GM12873 (cell line): ENCODE measurements at regions not wholly inside any gene's neighbourhood (a gene's known extent, or its start where the extent isn't known, plus 50 kb on each side); places are given as distances from the start of the nearest gene placed in this dataset.

Source experiments
- CTCF ChIP-seq: IDR thresholded peaks from 2 replicates; pipeline ENCODE4 v1.5.1; 2012; ENCODE audit warnings: low read depth, mild to moderate bottlenecking, moderate library complexity, low read length, control low read depth; ENCODE audit not compliant: insufficient read depth; ENCODE audit errors: missing control alignments

DNA sequence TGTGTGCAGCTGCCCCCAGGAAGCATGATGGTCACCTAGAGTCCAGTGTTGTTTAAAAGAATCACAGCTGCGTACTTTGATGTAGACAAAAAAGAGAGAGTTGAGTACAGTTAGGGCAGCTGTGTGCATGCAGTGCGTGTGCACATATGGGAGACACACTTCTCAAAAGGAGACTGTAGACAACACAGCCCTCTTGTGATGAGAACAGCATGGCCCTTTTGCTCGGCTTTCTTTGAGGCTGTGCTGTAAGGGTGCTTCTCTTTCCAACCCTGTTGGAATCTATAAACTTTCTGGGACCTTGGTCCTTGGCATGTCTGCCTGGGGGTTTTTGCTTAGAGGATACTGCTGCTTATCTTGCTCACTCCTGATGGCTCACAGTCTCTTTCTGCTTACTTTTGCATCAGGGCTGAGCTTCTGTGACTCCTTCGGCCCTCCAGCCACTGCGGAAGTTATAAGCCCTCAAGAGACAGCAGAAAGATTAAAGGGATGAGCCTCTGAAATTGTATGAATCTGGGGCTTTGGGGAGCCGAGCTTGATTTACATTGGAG lies 102.9 kb downstream of the DYRK2 start:
- no peak for TF ChIP-seq CTCF

DNA sequence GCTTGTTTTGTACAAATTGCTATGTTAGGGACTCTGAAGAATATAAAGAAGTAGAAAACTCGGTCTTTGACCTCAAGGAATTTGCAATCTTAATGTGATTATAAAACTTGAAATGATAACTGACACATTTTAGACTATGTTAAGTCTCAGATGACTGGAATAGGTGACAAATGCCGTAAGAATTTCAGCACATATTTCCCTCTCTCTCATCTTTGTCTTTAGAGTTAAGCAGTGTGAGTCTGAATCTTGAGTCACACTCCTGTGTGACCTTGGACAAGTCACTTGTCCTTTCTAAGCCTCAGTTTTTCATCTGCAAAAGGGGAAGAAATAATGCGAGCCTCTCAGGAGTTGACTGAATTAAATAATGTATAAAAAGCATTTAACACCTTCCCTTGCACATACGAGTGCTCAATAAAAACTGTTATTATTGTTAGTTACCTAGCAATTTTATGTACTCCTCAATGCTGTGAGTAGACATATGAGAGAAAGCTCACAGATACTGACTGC lies 103.7 kb downstream of the DYRK2 start:
- no peak for TF ChIP-seq CTCF

- no peak for TF ChIP-seq CTCF
These were observed 106.6 kb downstream of the DYRK2 start for GRCh38 chr12:67754933-67755697.

DNA sequence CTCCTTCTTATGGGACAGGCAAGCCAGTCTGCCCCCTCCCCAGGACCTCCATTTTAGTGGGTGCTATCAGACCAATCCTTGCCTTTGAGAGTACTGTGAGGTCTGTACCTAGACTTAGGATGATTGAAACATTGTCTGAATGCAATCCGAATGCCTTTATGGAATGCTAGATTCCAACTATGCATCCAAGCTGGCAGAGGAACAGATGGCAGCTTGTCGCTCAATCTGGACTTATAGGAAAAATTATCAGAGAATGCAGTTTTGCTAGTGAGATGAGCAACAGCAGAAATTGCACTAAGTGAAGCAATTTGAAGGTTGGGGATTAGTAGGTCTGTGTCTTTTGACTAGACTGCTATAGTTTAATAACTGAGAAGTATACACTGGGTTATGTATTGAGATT lies 109.1 kb downstream of the DYRK2 start:
- TF ChIP-seq CTCF, result no peak

DNA sequence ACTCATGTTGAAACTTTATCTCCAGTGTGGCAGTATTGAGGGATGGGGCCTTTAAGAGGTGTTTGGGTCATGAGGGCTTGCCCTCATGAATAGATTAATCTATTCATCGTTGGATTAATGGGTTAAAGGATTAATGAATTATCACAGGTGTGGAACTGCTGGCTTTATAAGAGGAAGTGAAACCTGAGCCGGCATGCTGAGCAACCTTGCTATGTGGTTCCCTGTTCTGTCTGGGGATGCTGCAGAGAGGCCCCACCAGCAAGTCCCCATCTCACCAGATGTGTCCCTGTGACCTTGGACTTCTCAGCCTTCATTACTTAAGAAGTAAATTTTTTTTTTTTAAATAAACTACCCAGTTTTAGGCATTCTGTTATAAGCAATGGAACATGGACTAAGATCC lies 109.6 kb downstream of the DYRK2 start:
- no peak for TF ChIP-seq CTCF

DNA sequence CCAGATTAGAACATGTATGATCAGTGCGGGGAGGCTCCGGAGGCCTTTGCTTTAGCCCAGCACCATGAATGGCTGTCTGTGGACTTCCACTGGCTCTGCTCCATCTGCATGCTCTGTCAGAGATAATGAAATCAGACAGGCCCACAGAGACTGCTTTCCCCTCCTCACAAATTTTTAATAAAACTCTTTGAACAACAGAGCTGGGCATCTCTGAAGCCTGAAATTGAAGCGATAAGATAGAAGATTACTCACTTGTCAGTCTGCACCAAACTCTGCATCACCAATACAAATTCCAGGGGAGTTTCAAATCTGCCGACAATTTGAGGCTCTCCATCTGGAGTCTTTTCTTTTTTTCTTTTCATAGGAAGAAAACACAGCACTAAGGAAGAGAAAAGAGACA lies 110.0 kb downstream of the DYRK2 start:
- TF ChIP-seq CTCF, result no peak

GRCh38 chr12:67759829-67760228 lies 111.3 kb downstream of the DYRK2 start:
- TF ChIP-seq CTCF, result no peak
